Stimulated activated naive CD8-positive, alpha-beta T cell treated with anti-CD3 and anti-CD28 coated beads, Interleukin-15, amount 100 ng/mL, for 72 hours (primary cell): ENCODE measurements at regions not wholly inside any gene's neighbourhood (a gene's known extent, or its start where the extent isn't known, plus 50 kb on each side); places are given as distances from the start of the nearest gene placed in this dataset.

Source experiments
- ATAC-seq: fragments of 150-1000 bp; cut with Tn5 transposase; 2 replicates; pipeline ENCODE4 v1.10.0; 2021; ENCODE audit warnings: mild to moderate bottlenecking, moderate library complexity
- DNase-seq, 2 donors: peaks; one replicate each; pipeline ENCODE4 v3.0.0; 2021 to 2022
- H3K27ac Mint-ChIP-seq, 2 donors: one replicate each; pipeline ENCODE4 v1.8.0; 2022; ENCODE audit warnings: mild to moderate bottlenecking in 2 of 2, mixed read lengths in 2 of 2, moderate library complexity in 2 of 2
- H3K27me3 Mint-ChIP-seq: one replicate; pipeline ENCODE4 v1.8.0; 2022; ENCODE audit warnings: mixed read lengths
- H3K4me1 Mint-ChIP-seq: one replicate; pipeline ENCODE4 v1.8.0; 2022; ENCODE audit warnings: mild to moderate bottlenecking, mixed read lengths
- H3K4me3 Mint-ChIP-seq, 2 donors: one replicate each; pipeline ENCODE4 v1.8.0; 2022; ENCODE audit warnings: mild to moderate bottlenecking in 2 of 2, mixed read lengths in 2 of 2, moderate library complexity in 1 of 2
- H3K9me3 Mint-ChIP-seq, 2 donors: one replicate each; pipeline ENCODE4 v1.8.0; 2022; ENCODE audit warnings: mixed read lengths in 2 of 2

DNA sequence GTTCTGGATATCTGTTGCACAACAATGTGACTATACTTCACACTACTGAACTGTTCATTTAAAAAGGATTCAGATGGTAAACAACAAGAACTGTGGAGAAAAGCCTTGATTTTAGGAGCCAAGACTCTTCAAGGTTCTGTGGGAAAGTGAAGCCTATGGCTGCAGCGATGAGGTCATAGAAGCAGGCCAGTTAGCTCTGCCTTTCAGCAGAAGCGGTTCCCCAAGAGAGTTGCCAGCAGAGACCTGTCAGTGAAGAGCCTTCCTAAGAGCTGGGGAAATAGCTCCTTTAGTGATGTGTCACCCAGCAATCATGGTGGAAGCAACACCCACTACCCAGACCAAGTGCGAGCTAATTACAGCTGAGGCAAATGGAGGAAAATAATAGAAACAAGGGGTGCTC, 346.5 kb upstream of the ETAA1 start:
- Mint-ChIP-seq H3K27me3 (no peaks in the 10 kb centered on the region), H3K4me3 (no peak overlapping the region), H3K9me3 (peaks cover 4 to 7% of the 10 kb centered on the region in 2 donors), H3K27ac (no peak overlapping the region), H3K4me1 (no peaks in the 10 kb centered on the region)
- ATAC-seq, result no peak
- no peak for DNase-seq

DNA sequence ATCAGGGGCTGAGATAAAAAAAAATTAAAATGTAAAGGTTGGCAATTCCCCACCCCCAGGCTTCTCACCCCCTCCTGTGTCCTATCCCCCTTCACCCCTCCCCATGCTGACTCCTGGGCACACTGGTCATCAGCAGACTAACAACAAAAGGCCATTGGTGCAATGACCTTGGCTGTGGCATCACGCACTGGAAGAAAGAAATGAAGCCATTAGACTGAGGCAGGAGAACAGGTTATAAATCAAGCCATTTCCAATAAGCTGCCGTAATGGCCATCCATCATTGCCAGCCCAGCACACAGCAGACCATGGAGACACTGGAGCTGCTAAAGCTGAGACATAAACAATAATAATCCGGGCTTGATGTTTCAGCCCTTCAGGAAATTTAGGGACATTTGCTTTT, 342.4 kb upstream of the ETAA1 start:
- H3K27ac Mint-ChIP-seq, result no peak overlapping the region
- H3K4me3 Mint-ChIP-seq, result no peak overlapping the region
- ATAC-seq (no peak), DNase-seq (no peak)
- no peaks in the 10 kb centered on the region for H3K4me1 Mint-ChIP-seq
- no peaks in the 10 kb centered on the region for H3K27me3 Mint-ChIP-seq
- H3K9me3 Mint-ChIP-seq, result no peaks in the 10 kb centered on the region

GRCh38 chr2:67055387-67056304, 341.5 kb upstream of the ETAA1 start:
- ATAC-seq (no peak), DNase-seq (no peak)
- no peak overlapping the region for H3K4me3 Mint-ChIP-seq
- no peaks in the 10 kb centered on the region for H3K4me1 Mint-ChIP-seq
- H3K27ac Mint-ChIP-seq, result no peak overlapping the region
- no peaks in the 10 kb centered on the region for H3K27me3 Mint-ChIP-seq
- no peaks in the 10 kb centered on the region for H3K9me3 Mint-ChIP-seq

DNA sequence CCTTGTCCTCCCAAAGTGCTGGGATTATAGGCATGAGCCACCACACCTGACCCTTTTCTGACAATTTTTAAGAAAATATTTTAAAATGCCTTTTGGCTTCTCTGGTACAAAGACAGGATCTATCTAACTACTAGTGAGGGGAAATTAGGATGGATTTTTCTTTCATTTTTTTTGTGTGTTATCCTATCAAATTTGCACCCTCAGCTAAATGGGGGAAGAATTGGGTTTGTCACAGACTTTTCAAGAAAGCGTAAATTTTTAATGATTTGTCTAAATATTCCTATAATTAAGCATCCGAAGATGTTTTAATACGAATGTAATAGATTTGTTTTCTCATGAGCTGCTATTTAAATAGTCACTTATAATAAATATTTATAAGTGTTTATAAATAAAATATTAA, 340.0 kb upstream of the ETAA1 start:
- Mint-ChIP-seq H3K9me3 (no peaks in the 10 kb centered on the region), H3K27ac (no peak overlapping the region)
- ATAC-seq, result no peak

DNA sequence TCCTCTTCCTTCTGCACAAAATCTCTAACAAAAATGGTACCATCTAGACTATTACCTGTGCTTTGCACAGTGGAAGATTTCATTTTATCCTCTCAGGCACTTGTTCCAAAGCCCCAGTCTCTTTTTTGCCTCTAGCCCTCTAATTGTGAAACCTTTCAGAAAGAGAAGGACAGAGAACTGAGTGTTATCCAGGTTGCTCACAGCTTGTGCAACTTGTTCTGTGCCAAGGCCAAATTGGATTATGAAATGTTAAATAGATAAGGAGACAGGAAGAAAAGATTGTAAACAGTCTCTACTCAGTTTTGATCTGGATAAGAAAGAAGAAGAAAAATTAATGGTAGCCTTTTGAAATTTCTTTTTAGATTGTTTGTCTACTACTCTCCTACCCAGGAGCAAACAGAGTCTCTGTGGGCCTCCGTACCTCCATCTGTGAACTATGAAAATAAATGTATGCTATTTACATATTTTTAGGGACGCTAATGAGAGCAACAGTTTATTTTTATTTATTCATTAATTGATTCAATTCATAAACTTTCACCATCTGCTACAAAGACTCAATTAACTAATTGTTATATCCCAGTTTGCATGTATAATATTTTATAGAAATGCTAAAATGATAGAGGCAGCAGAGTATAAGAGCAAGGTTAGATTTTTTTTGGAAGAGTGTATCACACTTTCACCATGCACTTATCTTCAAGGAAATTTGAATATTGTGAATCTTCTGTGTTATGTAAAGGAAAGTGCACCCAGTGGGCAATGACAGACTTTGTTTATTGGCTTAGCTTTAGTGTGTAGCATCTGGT, 339.0 kb upstream of the ETAA1 start:
- Mint-ChIP-seq H3K27ac (no peak overlapping the region), H3K4me3 (no peak overlapping the region), H3K27me3 (no peaks in the 10 kb centered on the region), H3K9me3 (no peaks in the 10 kb centered on the region), H3K4me1 (no peaks in the 10 kb centered on the region)
- ATAC-seq, result no peak
- DNase-seq, result no peak

More for the DNA sequence above, 340.0 kb upstream of the ETAA1 start:
- no peak overlapping the region for H3K4me3 Mint-ChIP-seq
- DNase-seq, result no peak
- H3K4me1 Mint-ChIP-seq, result no peaks in the 10 kb centered on the region
- H3K27me3 Mint-ChIP-seq, result no peaks in the 10 kb centered on the region

- no peaks in the 10 kb centered on the region for H3K4me1 Mint-ChIP-seq
- peaks cover 0 to 9% of the 10 kb centered on the region in 2 donors for H3K9me3 Mint-ChIP-seq
- H3K27me3 Mint-ChIP-seq, result no peaks in the 10 kb centered on the region
- no peak overlapping the region for H3K4me3 Mint-ChIP-seq
- H3K27ac Mint-ChIP-seq, result no peak overlapping the region
- DNase-seq (no peak), ATAC-seq (no peak)
These were observed 332.1 kb upstream of the ETAA1 start for GRCh38 chr2:67065046-67065445.

GRCh38 chr2:67066782-67067181, 330.4 kb upstream of the ETAA1 start:
- Mint-ChIP-seq H3K27ac (peak overlapping the region in 1 of 2 donors; percentile 53), H3K4me3 (no peak overlapping the region), H3K9me3 (peaks cover 0 to 9% of the 10 kb centered on the region in 2 donors), H3K4me1 (no peaks in the 10 kb centered on the region), H3K27me3 (no peaks in the 10 kb centered on the region)
- ATAC-seq (no peak), DNase-seq (no peak)

- H3K9me3 Mint-ChIP-seq, result peaks cover 0 to 9% of the 10 kb centered on the region in 2 donors
- no peak overlapping the region for H3K27ac Mint-ChIP-seq
- DNase-seq, result no peak
- no peaks in the 10 kb centered on the region for H3K27me3 Mint-ChIP-seq
- H3K4me1 Mint-ChIP-seq, result no peaks in the 10 kb centered on the region
- no peak for ATAC-seq
- H3K4me3 Mint-ChIP-seq, result no peak overlapping the region
These were observed 329.5 kb upstream of the ETAA1 start for GRCh38 chr2:67067656-67068055.

DNA sequence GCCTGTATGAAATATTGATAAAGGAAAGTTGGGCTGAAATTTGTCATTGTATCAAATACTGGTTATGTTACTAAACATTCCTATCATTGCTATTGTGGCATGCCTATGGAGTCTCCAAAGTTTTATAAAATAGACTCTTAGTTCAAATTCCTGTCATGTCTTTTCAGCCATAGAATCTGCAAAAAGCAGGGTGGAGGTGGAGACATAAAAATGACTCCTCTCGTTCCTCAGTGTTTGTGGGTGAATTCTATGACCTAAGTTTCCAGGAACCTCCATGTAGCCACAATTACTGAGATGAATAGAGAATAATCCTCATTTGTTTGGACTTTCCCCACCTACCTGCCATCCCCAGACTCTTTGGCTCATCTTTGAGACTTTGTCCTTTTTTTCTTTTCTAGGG, 326.3 kb upstream of the ETAA1 start:
- no peak for ATAC-seq
- no peaks in the 10 kb centered on the region for H3K4me1 Mint-ChIP-seq

GRCh38 chr2:67075056-67075455, 322.1 kb upstream of the ETAA1 start:
- no peaks in the 10 kb centered on the region for H3K4me1 Mint-ChIP-seq
- H3K27me3 Mint-ChIP-seq, result no peaks in the 10 kb centered on the region
- no peak overlapping the region for H3K27ac Mint-ChIP-seq
- ATAC-seq, result no peak
- DNase-seq, result no peak
- H3K4me3 Mint-ChIP-seq, result no peak overlapping the region
- H3K9me3 Mint-ChIP-seq, result peaks cover 0 to 6% of the 10 kb centered on the region in 2 donors

More for the DNA sequence above, 326.3 kb upstream of the ETAA1 start:
- DNase-seq, result no peak
- Mint-ChIP-seq H3K9me3 (peaks cover 0 to 10% of the 10 kb centered on the region in 2 donors), H3K4me3 (no peak overlapping the region), H3K27ac (no peak overlapping the region), H3K27me3 (no peaks in the 10 kb centered on the region)

DNA sequence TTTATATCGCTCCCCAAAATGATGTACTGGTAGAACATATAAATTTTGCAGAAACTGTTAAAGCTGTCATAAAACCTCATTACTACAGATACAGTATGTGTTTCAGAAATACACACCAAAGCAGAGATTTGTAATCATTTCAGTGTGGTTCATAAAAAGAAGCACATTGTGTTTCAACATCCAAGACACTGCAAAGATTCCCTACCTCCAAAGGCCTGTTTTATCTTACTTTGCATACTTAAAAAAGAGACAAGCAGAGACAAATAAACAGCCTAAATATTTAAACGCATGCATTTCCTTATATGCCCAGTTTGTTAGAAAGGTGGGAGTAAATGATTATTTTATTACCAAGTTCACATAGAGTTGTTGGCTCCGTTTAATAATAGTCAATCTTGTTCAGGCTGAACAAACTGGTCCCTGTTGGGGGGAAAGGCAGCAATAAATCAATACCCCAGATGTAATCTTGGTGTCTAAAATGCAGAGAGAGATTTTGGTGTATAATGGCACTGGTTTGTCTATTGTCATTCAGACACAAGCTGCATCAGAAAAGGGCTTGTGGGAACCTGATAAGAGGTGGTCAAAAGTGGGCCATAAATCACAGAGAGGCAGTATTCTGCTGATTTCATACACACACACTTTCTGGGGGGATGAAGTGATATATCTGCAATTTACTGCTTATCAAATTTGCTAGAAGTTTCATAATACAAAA, 321.4 kb upstream of the ETAA1 start:
- no peaks in the 10 kb centered on the region for H3K4me1 Mint-ChIP-seq
- H3K27me3 Mint-ChIP-seq, result no peaks in the 10 kb centered on the region
- no peak overlapping the region for H3K27ac Mint-ChIP-seq
- ATAC-seq, result no peak
- H3K9me3 Mint-ChIP-seq, result peaks cover 2 to 7% of the 10 kb centered on the region in 2 donors
- H3K4me3 Mint-ChIP-seq, result no peak overlapping the region
- no peak for DNase-seq

DNA sequence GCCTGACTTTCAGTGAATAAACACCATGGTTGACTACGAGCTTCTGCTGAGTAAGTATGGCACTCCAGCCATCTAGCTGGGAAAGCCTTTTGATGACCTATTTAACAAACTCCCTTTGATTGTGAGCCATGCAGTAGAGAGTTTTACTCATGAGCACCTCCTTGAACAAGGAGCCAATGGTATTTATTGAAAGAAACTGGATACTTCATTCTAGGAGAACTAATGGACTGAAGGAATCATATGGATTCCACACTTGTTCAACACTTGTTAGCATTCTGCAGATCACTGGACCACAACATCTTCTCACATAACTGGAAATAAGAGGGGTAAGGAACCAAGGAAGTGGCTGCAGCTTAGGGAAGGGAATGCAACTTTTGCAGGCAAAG, 320.9 kb upstream of the ETAA1 start:
- peaks cover 7 to 11% of the 10 kb centered on the region in 2 donors for H3K9me3 Mint-ChIP-seq
- H3K27me3 Mint-ChIP-seq, result no peaks in the 10 kb centered on the region
- ATAC-seq (no peak), DNase-seq (no peak)
- no peak overlapping the region for H3K27ac Mint-ChIP-seq
- no peak overlapping the region for H3K4me3 Mint-ChIP-seq
- no peaks in the 10 kb centered on the region for H3K4me1 Mint-ChIP-seq

GRCh38 chr2:67079729-67080128, 317.4 kb upstream of the ETAA1 start:
- DNase-seq, result no peak
- no peaks in the 10 kb centered on the region for H3K4me1 Mint-ChIP-seq
- H3K4me3 Mint-ChIP-seq, result no peak overlapping the region
- peaks cover 5 to 14% of the 10 kb centered on the region in 2 donors for H3K9me3 Mint-ChIP-seq
- ATAC-seq, result no peak
- H3K27ac Mint-ChIP-seq, result no peak overlapping the region
- no peaks in the 10 kb centered on the region for H3K27me3 Mint-ChIP-seq

GRCh38 chr2:67082813-67083212, 314.3 kb upstream of the ETAA1 start:
- Mint-ChIP-seq H3K27me3 (no peaks in the 10 kb centered on the region), H3K4me3 (no peak overlapping the region), H3K4me1 (no peaks in the 10 kb centered on the region), H3K27ac (no peak overlapping the region), H3K9me3 (peaks cover 5 to 17% of the 10 kb centered on the region in 2 donors)
- DNase-seq (no peak), ATAC-seq (no peak)

DNA sequence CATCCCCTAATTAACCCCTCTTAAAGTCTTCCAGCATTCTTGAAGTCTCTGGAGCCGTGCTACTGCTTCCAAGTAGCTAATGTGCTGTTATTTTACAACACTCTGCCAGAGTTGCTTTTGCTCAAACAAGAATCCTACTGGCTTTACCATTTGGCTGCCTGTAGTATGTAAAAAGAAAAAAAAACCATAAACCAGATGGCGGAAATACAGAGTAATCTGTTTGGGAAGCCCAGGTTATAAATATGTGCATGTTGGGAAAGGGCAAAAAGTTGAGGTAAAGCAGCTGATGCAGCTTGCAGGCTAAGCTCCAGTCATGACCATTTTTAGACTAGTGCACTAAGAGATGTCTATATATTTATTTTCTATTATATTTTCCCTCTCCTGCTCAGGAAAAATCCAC, 313.2 kb upstream of the ETAA1 start:
- Mint-ChIP-seq H3K27me3 (no peaks in the 10 kb centered on the region), H3K9me3 (peaks cover 11 to 28% of the 10 kb centered on the region in 2 donors)

More for the DNA sequence above, 313.2 kb upstream of the ETAA1 start:
- no peaks in the 10 kb centered on the region for H3K4me1 Mint-ChIP-seq
- no peak for ATAC-seq
- H3K4me3 Mint-ChIP-seq, result no peak overlapping the region
- DNase-seq, result no peak
- no peak overlapping the region for H3K27ac Mint-ChIP-seq
